CD4-positive, alpha-beta memory T cell (primary cell): ENCODE measurements at regions not wholly inside any gene's neighbourhood (a gene's known extent, or its start where the extent isn't known, plus 50 kb on each side); places are given as distances from the start of the nearest gene placed in this dataset.

ENCODE experiments used
- CTCF ChIA-PET: fragments of 350-600 bp; sonication (Branson Sonifier 250); formaldehyde crosslinking; loops from one replicate; lab custom pipeline; 2021; ENCODE audit warnings: inconsistent platforms; ENCODE audit not compliant: partially characterized antibody; lab: Charles Lee
- POLR2A ChIA-PET: fragments of 350-600 bp; sonication (Branson Sonifier 250); formaldehyde crosslinking; loops from one replicate; lab custom pipeline; 2021; ENCODE audit not compliant: partially characterized antibody; lab: Charles Lee
- DNase-seq, 5 donors: peaks; one replicate each; pipeline versions ENCODE4 v3.0.0 to v3.0.0-alpha.2; 2020 to 2022; ENCODE audit warnings: mixed read lengths in 1 of 5
- H3K27ac ChIP-seq: one replicate; pipeline ENCODE4 v1.7.0; 2013; ENCODE audit warnings: low read depth, low read length
- H3K27me3 ChIP-seq: 2 replicates; pipeline ENCODE4 v1.7.0; 2013; ENCODE audit warnings: mild to moderate bottlenecking, low read length, moderate library complexity; ENCODE audit not compliant: insufficient read depth
- H3K36me3 ChIP-seq: 2 replicates; pipeline ENCODE4 v1.7.0; 2013; ENCODE audit warnings: mild to moderate bottlenecking, low read length, moderate library complexity; ENCODE audit not compliant: insufficient read depth
- H3K4me1 ChIP-seq: 2 replicates; pipeline ENCODE4 v1.7.0; 2013; ENCODE audit warnings: mild to moderate bottlenecking, low read length, moderate library complexity; ENCODE audit not compliant: insufficient read depth
- H3K4me3 ChIP-seq, 2 donors: one replicate each; pipeline ENCODE4 v1.7.0; 2013; ENCODE audit warnings: low read length in 2 of 2, mild to moderate bottlenecking in 1 of 2
- H3K9me3 ChIP-seq, 2 donors: one replicate each; pipeline ENCODE4 v1.7.0; 2013; ENCODE audit warnings: low read length in 2 of 2, control low read depth in 1 of 2; ENCODE audit not compliant: control insufficient read depth in 1 of 2
- H3K27ac Mint-ChIP-seq, 7 donors: one replicate each; pipeline ENCODE4 v1.8.0; 2020 to 2021; ENCODE audit warnings: mixed read lengths in 7 of 7, mild to moderate bottlenecking in 6 of 7, inconsistent platforms in 3 of 7, moderate library complexity in 3 of 7
- H3K27me3 Mint-ChIP-seq, 2 donors: one replicate each; pipeline ENCODE4 v1.8.0; 2020 to 2021; ENCODE audit warnings: mixed read lengths in 2 of 2
- H3K36me3 Mint-ChIP-seq, 2 donors: one replicate each; pipeline ENCODE4 v1.8.0; 2020 to 2021; ENCODE audit warnings: mixed read lengths in 2 of 2, inconsistent platforms in 1 of 2, mild to moderate bottlenecking in 1 of 2
- H3K4me1 Mint-ChIP-seq, 4 donors: one replicate each; pipeline ENCODE4 v1.8.0; 2020 to 2021; ENCODE audit warnings: mixed read lengths in 4 of 4, mild to moderate bottlenecking in 1 of 4
- H3K4me3 Mint-ChIP-seq, 8 donors: one replicate each; pipeline ENCODE4 v1.8.0; 2020 to 2021; ENCODE audit warnings: mixed read lengths in 8 of 8, mild to moderate bottlenecking in 7 of 8, moderate library complexity in 6 of 8, inconsistent platforms in 3 of 8
- H3K9me3 Mint-ChIP-seq, 8 donors: one replicate each; pipeline ENCODE4 v1.8.0; 2020 to 2021; ENCODE audit warnings: mixed read lengths in 8 of 8, mild to moderate bottlenecking in 5 of 8, inconsistent platforms in 3 of 8, moderate library complexity in 1 of 8
- intact Hi-C: fragments of 100-400 bp; cut with micrococcal nuclease; formaldehyde crosslinking; loops from one replicate; pipeline ENCODE4 v1.15.1; 2023

DNA sequence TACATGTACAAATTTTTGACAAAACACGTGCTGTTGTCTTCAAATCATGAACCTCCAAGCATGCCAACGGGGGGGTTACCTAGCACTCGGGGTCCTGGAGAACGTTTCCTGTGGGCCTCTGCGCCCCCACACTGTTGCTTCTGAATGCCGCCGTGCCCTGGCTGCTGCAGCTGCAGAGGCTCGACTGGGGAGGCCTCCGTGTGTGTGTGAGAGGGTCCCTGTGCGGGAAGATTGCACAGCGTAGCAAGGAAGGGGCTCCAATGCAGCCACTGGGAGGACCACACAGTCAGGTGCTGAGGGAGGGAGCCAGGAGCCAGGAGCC, 1322.2 kb downstream of the TBC1D22A start:
- Mint-ChIP-seq H3K4me3 (no peak overlapping the region), H3K27me3 (peaks cover 2 to 3% of the 10 kb centered on the region in 2 donors), H3K9me3 (peaks cover 0 to 4% (median 0%) of the 10 kb centered on the region in 8 donors), H3K36me3 (no peaks in the 10 kb centered on the region), H3K27ac (no peak overlapping the region), H3K4me1 (peaks cover 8 to 13% (median 12%) of the 10 kb centered on the region in 4 donors)
- Histone ChIP-seq H3K27ac (no peak overlapping the region), H3K36me3 (no peaks in the 10 kb centered on the region), H3K27me3 (no peaks in the 10 kb centered on the region), H3K4me1 (peaks cover 7% of the 10 kb centered on the region), H3K9me3 (no peaks in the 10 kb centered on the region), H3K4me3 (no peak overlapping the region)
- POLR2A ChIA-PET: no interaction called here
- CTCF ChIA-PET: no interaction called here
- intact Hi-C loops: no loop called here
- no peak for DNase-seq

DNA sequence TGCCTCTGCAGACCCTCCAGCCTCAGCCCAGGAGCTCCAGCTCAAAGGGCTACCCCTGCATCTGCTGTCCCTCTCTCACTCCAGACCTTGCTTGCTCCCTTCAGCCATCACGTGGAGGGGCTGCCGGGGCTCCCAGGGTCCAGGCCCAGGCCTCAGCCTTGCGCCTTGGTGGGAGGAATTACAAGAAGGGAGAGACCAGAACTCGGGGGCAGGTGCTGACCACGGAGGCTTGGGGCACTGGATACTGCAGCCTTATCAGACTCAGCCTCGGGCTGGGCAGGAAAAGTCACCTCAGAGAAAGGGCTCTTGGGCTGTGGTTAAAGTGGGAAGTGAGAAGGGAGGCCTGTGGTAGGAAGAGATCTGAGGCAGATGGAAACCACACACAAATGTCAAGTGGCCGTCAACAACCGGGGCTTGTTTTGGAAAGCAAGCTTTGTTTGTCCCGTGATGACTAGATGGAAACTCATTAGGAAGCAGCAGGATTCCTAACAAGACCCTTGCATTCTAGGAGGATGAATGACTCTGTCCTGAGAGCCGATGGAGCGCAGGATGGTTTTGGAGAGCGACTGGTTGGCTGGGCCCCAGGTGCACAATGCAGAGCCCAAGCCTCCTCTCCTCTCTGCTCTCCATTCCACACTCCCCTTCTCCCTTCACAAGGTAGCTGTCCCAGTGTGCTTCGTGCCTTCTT, 1321.7 kb downstream of the TBC1D22A start:
- Mint-ChIP-seq H3K4me3 (peak overlapping the region in 1 of 8 donors; percentile 7), H3K4me1 (peaks cover 10 to 16% (median 15%) of the 10 kb centered on the region in 4 donors), H3K27ac (no peak overlapping the region), H3K9me3 (peaks cover 0 to 4% (median 0%) of the 10 kb centered on the region in 8 donors), H3K36me3 (no peaks in the 10 kb centered on the region), H3K27me3 (peaks cover 2 to 5% of the 10 kb centered on the region in 2 donors)
- H3K9me3 ChIP-seq: no peaks in the 10 kb centered on the region
- POLR2A ChIA-PET: no interaction called here
- no peaks in the 10 kb centered on the region for H3K27me3 ChIP-seq
- CTCF ChIA-PET: no interaction called here
- peaks cover 7% of the 10 kb centered on the region for H3K4me1 ChIP-seq
- DNase-seq: no peak
- H3K4me3 ChIP-seq: no peak overlapping the region
- intact Hi-C loops: no loop called here
- H3K36me3 ChIP-seq: no peaks in the 10 kb centered on the region
- no peak overlapping the region for H3K27ac ChIP-seq

DNA sequence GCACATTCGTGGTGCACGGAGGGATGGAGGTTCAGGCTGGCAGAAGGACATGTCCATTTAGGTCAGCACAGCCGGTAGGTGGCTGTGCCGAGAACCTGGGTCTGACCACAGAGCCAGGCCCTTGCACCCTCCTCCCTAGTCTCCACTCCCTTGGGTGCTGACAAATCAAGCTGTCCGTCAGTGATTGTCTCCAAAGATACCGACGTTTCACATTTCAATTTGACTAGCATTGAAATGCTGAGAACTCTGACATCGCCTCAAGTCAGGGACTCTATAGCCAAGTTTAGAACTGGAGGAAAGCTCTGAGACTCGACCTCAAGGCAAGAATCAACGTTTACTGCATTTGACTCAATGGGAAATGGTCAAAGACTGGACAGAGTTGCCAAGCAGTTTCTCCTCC, 1321.1 kb downstream of the TBC1D22A start:
- peaks cover 10 to 16% (median 15%) of the 10 kb centered on the region in 4 donors for H3K4me1 Mint-ChIP-seq
- intact Hi-C loops: no loop called here
- no peak overlapping the region for H3K27ac Mint-ChIP-seq
- Histone ChIP-seq H3K9me3 (no peaks in the 10 kb centered on the region), H3K4me3 (no peak overlapping the region), H3K36me3 (no peaks in the 10 kb centered on the region), H3K27ac (no peak overlapping the region), H3K4me1 (peaks cover 7% of the 10 kb centered on the region), H3K27me3 (no peaks in the 10 kb centered on the region)
- ChIA-PET POLR2A (no interaction called here), CTCF (no interaction called here)
- peaks cover 0 to 4% (median 0%) of the 10 kb centered on the region in 8 donors for H3K9me3 Mint-ChIP-seq
- no peak overlapping the region for H3K4me3 Mint-ChIP-seq
- DNase-seq: no peak
- no peaks in the 10 kb centered on the region for H3K36me3 Mint-ChIP-seq
- peaks cover 4 to 7% of the 10 kb centered on the region in 2 donors for H3K27me3 Mint-ChIP-seq

DNA sequence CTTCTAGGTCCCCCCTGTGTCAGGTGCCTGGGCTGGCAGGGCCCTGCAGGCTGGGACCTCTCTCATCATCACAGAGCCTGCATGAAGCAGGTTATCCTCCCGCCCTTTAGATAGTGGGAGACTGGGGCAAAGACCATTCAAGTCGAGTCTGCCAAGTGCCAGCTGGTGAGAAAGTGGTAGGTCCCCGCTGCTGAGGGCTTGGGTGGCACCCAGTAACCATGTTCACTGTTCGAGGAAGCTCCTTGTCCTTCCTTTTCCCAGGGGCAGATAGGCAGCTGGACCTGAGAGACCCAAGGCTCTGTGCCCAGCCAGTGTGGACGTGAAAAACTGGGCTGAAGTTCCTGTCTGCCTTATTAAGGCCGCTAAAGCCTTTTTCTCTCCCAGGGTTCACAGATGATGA, 1319.8 kb downstream of the TBC1D22A start:
- H3K27me3 ChIP-seq: no peaks in the 10 kb centered on the region
- Mint-ChIP-seq H3K36me3 (no peaks in the 10 kb centered on the region), H3K9me3 (peaks cover 0 to 4% (median 0%) of the 10 kb centered on the region in 8 donors), H3K4me1 (peaks cover 10 to 16% (median 15%) of the 10 kb centered on the region in 4 donors), H3K4me3 (no peak overlapping the region), H3K27me3 (peaks cover 10 to 13% of the 10 kb centered on the region in 2 donors), H3K27ac (no peak overlapping the region)
- H3K36me3 ChIP-seq: no peaks in the 10 kb centered on the region
- ChIA-PET POLR2A (no interaction called here), CTCF (no interaction called here)
- intact Hi-C loops: no loop called here
- no peak overlapping the region for H3K27ac ChIP-seq
- H3K4me3 ChIP-seq: no peak overlapping the region
- DNase-seq: no peak
- H3K9me3 ChIP-seq: no peaks in the 10 kb centered on the region
- H3K4me1 ChIP-seq: peaks cover 7% of the 10 kb centered on the region

DNA sequence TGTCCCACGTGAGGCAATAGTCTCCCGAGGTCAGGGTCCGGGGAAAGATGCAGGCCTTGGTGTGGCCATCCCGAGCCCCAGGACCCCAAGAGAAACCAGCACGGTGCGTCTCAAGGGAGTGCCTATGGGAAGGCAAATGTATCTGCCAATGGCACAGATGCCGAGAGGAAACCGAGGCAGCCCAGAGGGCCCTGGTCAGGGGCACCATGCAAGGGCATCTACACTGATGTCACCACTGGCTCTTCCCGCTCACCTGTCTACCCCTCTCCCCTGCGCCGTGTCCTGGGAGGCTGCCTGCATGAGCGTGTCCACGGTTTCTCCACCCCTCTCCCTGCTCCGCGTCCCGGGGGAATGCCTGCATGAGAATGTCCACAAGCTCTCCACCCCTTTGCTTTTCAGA, 1318.8 kb downstream of the TBC1D22A start:
- DNase-seq: no peak
- peaks cover 10 to 16% (median 15%) of the 10 kb centered on the region in 4 donors for H3K4me1 Mint-ChIP-seq
- H3K36me3 ChIP-seq: no peaks in the 10 kb centered on the region
- no peaks in the 10 kb centered on the region for H3K9me3 ChIP-seq
- H3K4me1 ChIP-seq: peaks cover 7% of the 10 kb centered on the region
- ChIA-PET POLR2A (no interaction called here), CTCF (no interaction called here)
- H3K27ac ChIP-seq: no peak overlapping the region
- H3K27ac Mint-ChIP-seq: no peak overlapping the region
- H3K9me3 Mint-ChIP-seq: peaks cover 0 to 4% (median 0%) of the 10 kb centered on the region in 8 donors
- peaks cover 14 to 19% of the 10 kb centered on the region in 2 donors for H3K27me3 Mint-ChIP-seq
- intact Hi-C loops: no loop called here
- no peaks in the 10 kb centered on the region for H3K27me3 ChIP-seq
- no peak overlapping the region for H3K4me3 ChIP-seq
- H3K4me3 Mint-ChIP-seq: no peak overlapping the region
- H3K36me3 Mint-ChIP-seq: no peaks in the 10 kb centered on the region

DNA sequence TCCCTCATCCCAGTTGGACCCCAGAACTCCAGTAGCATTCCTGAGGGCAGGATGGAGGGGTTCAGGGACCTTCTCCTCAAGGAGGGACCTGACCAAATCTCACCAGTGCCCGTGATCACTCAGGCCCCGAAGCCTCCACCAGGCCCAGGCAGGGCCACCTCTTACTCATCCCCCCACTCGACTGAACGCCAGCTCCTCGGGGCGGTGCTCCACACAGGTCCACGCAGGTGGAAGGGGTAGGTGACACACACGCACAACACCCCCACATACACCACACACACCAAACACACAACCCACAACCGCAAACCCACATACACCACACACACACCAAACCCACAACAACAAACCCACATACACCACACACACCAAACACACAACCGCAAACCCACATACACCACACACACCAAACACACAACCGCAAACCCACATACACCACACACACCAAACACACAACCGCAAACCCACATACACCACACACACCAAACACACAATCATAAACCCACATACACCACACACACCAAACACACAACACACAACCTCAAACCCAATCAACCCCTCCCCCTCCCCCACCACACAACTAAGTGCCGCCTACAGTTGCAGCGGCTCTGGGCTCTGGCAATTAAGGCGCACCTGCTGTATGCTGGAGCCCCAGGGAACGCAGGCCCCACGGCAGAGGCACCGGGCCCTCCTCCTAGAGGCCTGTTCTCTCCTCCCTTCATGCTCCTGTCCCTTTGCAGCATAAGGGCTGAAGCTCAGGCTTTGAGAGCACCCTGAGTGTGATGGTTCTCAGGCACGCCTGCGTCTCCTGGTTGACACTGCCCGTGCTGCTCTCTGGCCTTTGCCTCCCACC, 1318.1 kb downstream of the TBC1D22A start:
- Mint-ChIP-seq H3K4me1 (peaks cover 10 to 16% (median 15%) of the 10 kb centered on the region in 4 donors), H3K36me3 (no peaks in the 10 kb centered on the region), H3K9me3 (peaks cover 0 to 4% (median 0%) of the 10 kb centered on the region in 8 donors), H3K4me3 (no peak overlapping the region), H3K27ac (no peak overlapping the region), H3K27me3 (peaks cover 14 to 20% of the 10 kb centered on the region in 2 donors)
- Histone ChIP-seq H3K4me1 (peaks cover 7% of the 10 kb centered on the region), H3K27me3 (no peaks in the 10 kb centered on the region), H3K9me3 (no peaks in the 10 kb centered on the region), H3K4me3 (no peak overlapping the region), H3K27ac (no peak overlapping the region), H3K36me3 (no peaks in the 10 kb centered on the region)
- POLR2A ChIA-PET: no interaction called here
- intact Hi-C loops: no loop called here
- CTCF ChIA-PET: no interaction called here
- DNase-seq: no peak

DNA sequence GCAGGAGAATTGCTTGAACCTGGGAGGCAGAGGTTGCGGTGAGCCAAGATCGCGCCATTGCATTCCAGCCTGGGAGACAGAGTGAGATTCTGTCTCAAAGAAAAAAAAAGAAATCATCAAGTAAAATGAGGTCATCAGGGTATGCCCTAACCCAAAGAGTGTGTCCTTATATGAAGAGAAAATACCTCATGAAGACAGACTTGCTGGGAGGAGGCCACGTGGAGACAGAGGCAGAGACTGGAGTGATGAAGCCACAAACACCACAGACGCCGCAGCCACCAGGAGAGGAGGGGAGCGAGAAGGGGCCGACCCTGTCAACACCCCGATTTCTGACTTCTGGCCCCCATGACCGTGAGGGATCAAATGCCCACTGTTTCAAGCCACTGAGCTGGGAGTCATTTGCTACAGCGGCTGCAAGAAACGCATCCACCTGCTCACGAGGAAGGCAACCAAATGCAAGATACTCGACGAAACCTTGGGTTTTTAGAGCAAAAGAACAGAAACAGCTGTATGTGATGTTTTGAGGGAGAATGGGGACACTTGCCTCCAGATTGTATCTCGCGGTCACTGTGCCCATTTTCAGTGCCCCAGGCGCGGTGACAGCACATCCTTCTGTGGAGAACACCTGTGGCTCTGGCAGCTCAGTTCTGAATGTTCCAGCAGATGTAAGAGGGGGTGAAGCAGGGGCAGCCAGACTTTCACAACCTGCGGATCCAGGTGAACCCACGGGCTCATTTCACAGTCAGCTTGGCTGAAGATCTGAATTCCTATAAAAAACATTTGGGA, 1317.2 kb downstream of the TBC1D22A start:
- H3K27me3 ChIP-seq: no peaks in the 10 kb centered on the region
- CTCF ChIA-PET: no interaction called here
- no peak for DNase-seq
- H3K27ac ChIP-seq: no peak overlapping the region
- Mint-ChIP-seq H3K9me3 (peaks cover 0 to 4% (median 0%) of the 10 kb centered on the region in 8 donors), H3K36me3 (no peaks in the 10 kb centered on the region), H3K4me1 (peaks cover 10 to 16% (median 14%) of the 10 kb centered on the region in 4 donors), H3K27ac (no peak overlapping the region), H3K27me3 (peaks cover 20 to 23% of the 10 kb centered on the region in 2 donors), H3K4me3 (peak overlapping the region in 1 of 8 donors; percentile 43)
- H3K9me3 ChIP-seq: no peaks in the 10 kb centered on the region
- H3K4me1 ChIP-seq: peaks cover 7% of the 10 kb centered on the region
- no peaks in the 10 kb centered on the region for H3K36me3 ChIP-seq
- intact Hi-C loops: no loop called here
- no peak overlapping the region for H3K4me3 ChIP-seq
- POLR2A ChIA-PET: no interaction called here
